ENCODE measurements at regions not wholly inside any gene's neighbourhood (a gene's known extent, or its start where the extent isn't known, plus 50 kb on each side); places are given as distances from the start of the nearest gene placed in this dataset.

DNA sequence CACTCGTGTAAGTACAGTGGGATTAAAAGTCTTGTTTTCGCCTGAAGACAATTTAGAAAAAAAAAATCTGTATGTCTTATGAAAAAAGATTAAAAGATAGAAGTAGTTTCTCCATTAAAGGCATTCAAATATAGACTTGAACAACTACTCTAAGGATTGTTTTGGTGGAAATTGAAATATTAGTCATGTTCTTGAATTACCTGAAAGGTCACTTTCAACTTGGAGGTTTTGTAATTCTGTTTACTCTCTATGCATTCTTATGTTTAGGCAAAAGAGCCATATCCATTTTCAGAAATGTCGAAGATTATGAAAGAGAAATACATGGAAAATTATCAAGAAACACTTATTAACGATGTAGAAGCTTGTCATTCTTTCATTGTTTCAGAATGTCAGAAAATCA lies 373.7 kb downstream of the ARL4A start:
- TF ChIP-seq, protein P1, sequence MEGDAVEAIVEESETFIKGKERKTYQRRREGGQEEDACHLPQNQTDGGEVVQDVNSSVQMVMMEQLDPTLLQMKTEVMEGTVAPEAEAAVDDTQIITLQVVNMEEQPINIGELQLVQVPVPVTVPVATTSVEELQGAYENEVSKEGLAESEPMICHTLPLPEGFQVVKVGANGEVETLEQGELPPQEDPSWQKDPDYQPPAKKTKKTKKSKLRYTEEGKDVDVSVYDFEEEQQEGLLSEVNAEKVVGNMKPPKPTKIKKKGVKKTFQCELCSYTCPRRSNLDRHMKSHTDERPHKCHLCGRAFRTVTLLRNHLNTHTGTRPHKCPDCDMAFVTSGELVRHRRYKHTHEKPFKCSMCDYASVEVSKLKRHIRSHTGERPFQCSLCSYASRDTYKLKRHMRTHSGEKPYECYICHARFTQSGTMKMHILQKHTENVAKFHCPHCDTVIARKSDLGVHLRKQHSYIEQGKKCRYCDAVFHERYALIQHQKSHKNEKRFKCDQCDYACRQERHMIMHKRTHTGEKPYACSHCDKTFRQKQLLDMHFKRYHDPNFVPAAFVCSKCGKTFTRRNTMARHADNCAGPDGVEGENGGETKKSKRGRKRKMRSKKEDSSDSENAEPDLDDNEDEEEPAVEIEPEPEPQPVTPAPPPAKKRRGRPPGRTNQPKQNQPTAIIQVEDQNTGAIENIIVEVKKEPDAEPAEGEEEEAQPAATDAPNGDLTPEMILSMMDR (IDR thresholded peaks at IDR 0.05; ENCODE audit: low read length, missing control alignments), result no peak
- DNase-seq (ENCODE audit: low read depth), result no peak
- no peak overlapping the region for H3K4me3 ChIP-seq (replicated peaks; ENCODE audit: low read depth, low read length)

DNA sequence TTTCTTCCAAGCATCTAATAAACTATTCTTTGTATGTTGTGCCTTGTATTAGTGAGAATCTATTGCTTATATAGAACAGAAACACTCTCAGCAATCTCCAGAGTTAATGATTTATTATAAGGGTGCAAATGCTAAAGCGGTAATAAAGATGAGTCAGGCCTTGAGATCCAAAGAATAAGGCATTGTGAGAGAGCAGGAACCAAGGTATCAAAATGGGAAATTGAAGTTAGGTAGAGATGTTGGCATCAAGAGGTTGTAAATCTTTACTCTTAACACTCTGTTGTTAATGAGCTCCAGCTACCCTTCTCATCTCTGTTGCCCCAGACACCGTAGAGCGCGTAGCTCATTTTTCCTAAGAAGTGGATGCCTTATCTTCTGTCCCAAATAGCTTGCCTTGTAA lies 375.2 kb downstream of the ARL4A start:
- TF ChIP-seq, protein P1 (IDR thresholded peaks at IDR 0.05; ENCODE audit: low read length, missing control alignments), result no peak
- no peak overlapping the region for H3K4me3 ChIP-seq (replicated peaks; ENCODE audit: low read depth, low read length)
- DNase-seq (ENCODE audit: low read depth), result no peak

DNA sequence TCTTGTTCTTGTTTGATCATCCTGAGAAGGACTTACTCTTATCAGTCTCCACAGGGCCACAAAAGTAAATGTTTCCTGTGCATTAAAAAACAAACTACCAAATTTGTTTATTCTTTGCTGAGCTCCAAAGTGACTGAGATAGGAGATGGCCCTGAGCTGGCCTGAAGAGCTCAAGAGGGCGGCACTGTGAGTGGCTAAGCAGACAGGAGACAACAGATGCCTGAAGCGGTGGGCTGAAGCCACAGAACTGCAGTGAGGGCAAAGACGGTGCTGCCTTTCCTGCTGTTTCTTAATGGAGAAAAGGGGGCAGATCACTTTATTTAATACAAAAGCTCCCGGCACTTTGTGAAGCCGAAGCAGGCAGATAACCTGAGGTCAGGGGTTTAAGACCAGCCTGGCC lies 379.6 kb downstream of the ARL4A start:
- DNase-seq (ENCODE audit: low read depth), result no peak
- TF ChIP-seq, protein P1 (IDR thresholded peaks at IDR 0.05; ENCODE audit: low read length, missing control alignments), result no peak
- no peak overlapping the region for H3K4me3 ChIP-seq (replicated peaks; ENCODE audit: low read depth, low read length)

DNA sequence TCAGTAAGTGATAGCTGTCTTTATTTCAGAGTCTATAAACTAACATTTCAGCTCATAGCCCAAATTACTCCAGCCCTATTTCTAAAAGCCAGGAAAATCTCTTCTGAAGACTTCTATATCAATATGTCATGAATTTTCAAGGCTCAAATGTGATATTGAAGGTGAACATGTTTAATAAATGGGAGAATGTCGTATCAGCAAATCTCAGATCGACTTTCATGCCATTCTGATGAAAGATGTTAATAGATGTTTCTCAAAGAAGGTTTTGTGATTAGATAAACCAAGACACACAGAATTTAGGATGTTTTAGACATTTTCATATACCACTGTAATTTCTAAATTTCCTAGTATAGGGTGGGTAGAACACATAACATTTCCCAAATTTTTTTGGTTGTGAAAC lies 380.6 kb downstream of the ARL4A start:
- no peak for DNase-seq (ENCODE audit: low read depth)
- H3K4me3 ChIP-seq (replicated peaks; ENCODE audit: low read depth, low read length), result no peak overlapping the region
- TF ChIP-seq, protein P1 (IDR thresholded peaks at IDR 0.05; ENCODE audit: low read length, missing control alignments), result no peak

DNA sequence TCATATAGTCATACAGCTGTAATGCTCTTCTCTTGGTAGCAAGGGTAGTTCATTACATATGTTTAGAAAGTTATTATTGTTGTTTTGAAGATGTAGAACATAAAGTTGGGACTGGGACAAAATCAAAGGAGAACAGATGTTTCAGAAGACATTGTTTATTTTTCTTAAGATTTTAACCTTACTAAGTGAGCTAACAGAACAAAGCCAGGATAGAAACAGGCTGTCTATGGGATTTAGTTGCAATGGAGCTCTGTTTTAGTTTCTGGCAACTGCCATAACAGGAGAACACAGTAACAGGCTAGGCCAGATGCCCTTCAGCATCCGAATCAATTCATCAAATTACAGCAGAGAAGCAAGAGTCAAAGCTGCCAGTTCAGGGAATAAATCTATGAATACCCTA lies 382.4 kb downstream of the ARL4A start:
- H3K4me3 ChIP-seq (replicated peaks; ENCODE audit: low read depth, low read length), result no peak overlapping the region
- no peak for DNase-seq (ENCODE audit: low read depth)
- TF ChIP-seq, protein P1 (IDR thresholded peaks at IDR 0.05; ENCODE audit: low read length, missing control alignments), result no peak

DNA sequence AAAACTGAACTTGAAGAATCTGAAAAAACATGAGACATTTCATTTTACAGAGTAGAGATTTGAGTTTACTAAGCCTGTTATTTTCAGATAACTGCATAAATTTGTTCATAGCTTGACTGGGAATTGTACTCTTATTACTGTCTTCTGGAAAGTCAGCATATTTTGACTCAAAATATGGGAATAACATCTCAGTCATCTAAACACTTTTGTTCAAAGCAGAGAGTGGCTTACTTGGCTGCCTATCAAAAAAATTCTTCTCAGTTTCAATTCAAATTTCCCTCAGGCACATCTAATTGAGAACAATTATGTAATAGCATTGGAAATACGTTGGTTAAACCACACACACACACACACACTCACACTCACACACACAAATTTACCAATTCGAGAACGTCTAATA lies 384.6 kb downstream of the ARL4A start:
- TF ChIP-seq, protein P1 (IDR thresholded peaks at IDR 0.05; ENCODE audit: low read length, missing control alignments), result no peak
- H3K4me3 ChIP-seq (replicated peaks; ENCODE audit: low read depth, low read length), result no peak overlapping the region
- no peak for DNase-seq (ENCODE audit: low read depth)

DNA sequence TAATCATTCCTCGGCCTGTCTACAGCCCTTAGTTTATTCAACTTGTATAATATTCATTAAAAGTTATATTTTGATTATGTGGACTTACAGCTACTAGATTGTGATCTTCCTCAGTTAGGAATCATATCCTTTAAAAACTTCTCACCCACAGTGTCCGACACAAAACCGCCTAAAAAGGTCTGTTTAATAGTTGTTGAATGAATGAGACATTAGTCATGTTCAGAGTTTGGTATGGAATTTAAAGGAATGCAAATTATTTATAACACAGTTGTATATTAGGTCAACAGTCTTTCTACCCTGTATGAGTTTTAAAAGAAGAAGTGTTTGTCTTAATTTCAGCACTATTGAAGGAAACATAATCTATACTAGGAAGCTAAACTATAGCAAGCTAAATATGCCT lies 390.0 kb downstream of the ARL4A start:
- DNase-seq (ENCODE audit: low read depth), result peak; percentile 43
- TF ChIP-seq, protein P1 (IDR thresholded peaks at IDR 0.05; ENCODE audit: low read length, missing control alignments), result no peak
- H3K4me3 ChIP-seq (replicated peaks; ENCODE audit: low read depth, low read length), result no peak overlapping the region
